SK-N-DZ (cell line): ENCODE measurements at regions not wholly inside any gene's neighbourhood (a gene's known extent, or its start where the extent isn't known, plus 50 kb on each side); places are given as distances from the start of the nearest gene placed in this dataset.
A peak's percentile ranks its signal among the peaks of the same experiment; 100 is the strongest.
"Not testable (repeated sequence)": the region's sequence is repeated elsewhere in the genome, so short reads cannot be mapped to it uniquely, and the experiment has no call there.

ENCODE experiments used
- DNase-seq: peaks from one replicate; pipeline ENCODE4 v3.0.0-alpha.2; 2015; ENCODE audit warnings: low spot score

DNA sequence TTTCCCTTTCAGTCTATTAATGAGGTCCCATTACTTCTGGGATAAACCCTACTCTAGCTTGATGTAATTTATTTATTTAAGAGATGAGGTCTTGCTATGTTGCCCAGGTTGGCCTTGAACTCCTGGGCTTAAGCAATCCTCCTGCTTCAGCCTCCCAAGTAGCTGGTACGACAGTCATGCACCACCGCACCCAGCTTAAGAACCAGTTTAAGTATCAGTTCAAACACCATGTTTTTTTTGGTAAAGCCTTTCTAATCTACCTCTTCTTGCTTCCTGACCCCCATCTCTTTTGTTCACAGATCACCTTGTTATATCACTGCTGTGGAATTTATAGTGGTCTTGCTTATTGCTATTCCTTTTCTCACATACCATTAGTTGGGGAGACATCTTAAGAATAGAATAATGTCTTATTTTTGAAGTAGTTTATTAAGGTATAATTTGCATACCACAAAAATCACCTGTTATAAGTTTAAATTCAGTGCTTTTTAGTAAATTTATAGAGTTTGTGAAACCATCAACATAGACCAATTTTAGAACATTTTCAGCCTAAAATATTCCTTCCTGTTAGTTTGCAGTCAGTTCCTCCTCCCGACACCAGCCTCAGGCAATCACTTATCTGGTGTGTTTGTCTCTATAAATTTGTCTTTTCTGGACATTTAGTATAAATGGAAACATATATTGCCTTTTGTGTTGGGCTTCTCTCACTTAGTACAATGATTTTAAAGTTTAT, 257.9 kb downstream of the PDCD6IP start:
- DNase-seq, result no peak

- no peak for DNase-seq
Observed at GRCh38 chr3:34056951-34057390, 258.5 kb downstream of the PDCD6IP start.

- DNase-seq, result not testable (repeated sequence)
Observed at GRCh38 chr3:34060995-34061394, 262.6 kb downstream of the PDCD6IP start.

GRCh38 chr3:34065901-34066300, 267.5 kb downstream of the PDCD6IP start:
- DNase-seq, result no peak

- DNase-seq, result no peak
Observed at GRCh38 chr3:34066328-34066727, 267.9 kb downstream of the PDCD6IP start.

- no peak for DNase-seq
Observed at GRCh38 chr3:34066999-34067398, 268.6 kb downstream of the PDCD6IP start.

DNA sequence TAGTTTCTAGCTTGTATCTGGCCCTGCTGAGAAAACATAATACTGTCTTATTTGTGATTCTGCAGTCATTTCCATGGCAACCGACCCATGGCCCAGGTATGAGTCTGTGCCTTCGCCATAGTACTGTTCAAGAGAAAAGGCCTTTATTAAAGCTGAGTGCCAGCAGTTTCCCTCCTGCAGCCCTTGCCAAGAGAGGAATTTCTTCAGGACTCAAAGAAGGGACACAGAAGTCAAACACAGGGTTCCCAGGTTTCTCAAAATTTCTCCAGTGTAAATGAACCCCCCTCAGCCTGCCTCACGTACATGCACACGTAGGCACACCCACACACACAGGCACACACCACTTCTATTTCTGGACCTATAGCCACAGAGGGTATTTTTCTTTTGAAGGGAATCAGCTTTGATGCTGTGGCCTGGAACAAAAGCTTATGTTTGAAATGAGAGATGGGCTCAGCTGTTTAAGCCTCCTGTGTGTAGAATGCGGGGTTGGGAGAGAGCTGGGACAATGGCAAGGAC, 269.2 kb downstream of the PDCD6IP start:
- no peak for DNase-seq

GRCh38 chr3:34068505-34068904, 270.1 kb downstream of the PDCD6IP start:
- no peak for DNase-seq

DNA sequence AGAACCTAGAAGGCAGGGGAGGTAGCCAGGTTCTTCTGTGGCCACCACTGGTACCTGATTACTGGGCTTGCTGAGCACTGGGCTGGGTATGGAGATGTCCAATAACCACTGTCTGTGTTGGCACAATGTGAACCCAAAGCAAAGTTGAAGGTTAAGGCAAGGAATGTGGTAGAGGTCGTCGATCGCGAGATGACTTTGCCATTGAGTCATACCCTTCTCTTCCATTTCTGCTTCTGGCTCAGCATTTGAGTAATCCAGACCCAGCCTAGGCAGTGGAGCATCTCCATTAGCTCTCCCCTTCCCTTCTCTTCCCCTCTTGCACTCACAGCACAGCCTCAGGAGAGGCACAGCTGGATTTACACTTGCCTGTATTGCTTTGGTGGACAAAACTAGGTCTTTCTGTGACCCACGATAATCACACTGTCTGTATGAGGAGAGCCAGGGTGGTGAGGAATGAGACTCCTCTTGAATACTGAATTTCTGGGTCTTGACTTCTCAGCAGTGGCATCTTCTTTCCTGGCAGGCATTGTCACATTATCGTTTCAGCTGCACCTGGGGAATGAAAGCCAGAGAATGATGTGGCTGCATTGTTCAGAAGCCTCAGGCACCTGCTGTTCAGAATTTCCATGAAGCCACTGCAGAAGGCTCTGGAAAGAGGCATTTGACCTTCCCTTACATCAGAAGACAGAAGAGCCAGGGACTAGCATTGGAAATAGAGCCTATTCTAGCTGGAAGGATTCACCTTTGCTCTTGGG, 272.6 kb downstream of the PDCD6IP start:
- DNase-seq, result no peak

DNA sequence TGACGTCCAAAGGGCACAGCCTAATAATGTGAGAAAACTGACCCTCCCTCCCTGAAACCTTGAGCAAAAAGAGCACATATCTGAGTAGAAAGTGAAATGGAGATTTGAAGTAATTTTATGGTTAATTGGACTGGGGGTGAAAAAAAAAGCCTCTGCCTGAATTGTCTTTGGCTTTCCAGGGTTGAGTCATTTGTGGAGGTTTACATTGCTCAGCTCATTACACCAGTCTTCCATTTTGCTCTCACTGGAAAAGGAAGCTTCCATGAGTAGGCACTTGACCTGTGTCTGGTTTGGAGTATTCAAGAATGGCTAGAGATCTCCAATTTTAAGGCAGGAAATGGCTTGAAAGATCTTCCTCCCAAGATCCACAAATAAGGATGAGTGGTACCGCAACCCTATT, 273.9 kb downstream of the PDCD6IP start:
- no peak for DNase-seq

- no peak for DNase-seq
Observed at GRCh38 chr3:34073111-34073510, 274.7 kb downstream of the PDCD6IP start.

GRCh38 chr3:34073961-34074360, 275.5 kb downstream of the PDCD6IP start:
- DNase-seq, result no peak

DNA sequence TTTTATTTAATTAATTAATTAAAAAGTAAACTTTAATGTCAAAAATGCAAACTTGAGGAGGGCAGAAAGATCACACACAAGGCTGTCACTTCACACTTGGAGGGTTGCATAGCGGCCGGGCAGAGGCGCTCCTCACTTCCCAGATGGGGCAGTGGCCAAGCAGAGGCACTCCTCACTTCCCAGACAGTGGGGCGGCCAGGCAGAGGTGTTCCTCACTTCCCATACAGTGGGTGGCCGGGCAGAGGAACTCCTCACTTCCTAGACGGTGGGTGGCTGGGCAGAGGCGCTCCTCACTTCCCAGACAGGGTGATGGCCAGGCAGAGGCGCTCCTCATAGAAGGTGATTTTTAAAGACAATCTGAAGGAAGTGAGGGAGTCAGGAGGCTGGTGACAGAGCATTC, 277.5 kb downstream of the PDCD6IP start:
- no peak for DNase-seq

DNA sequence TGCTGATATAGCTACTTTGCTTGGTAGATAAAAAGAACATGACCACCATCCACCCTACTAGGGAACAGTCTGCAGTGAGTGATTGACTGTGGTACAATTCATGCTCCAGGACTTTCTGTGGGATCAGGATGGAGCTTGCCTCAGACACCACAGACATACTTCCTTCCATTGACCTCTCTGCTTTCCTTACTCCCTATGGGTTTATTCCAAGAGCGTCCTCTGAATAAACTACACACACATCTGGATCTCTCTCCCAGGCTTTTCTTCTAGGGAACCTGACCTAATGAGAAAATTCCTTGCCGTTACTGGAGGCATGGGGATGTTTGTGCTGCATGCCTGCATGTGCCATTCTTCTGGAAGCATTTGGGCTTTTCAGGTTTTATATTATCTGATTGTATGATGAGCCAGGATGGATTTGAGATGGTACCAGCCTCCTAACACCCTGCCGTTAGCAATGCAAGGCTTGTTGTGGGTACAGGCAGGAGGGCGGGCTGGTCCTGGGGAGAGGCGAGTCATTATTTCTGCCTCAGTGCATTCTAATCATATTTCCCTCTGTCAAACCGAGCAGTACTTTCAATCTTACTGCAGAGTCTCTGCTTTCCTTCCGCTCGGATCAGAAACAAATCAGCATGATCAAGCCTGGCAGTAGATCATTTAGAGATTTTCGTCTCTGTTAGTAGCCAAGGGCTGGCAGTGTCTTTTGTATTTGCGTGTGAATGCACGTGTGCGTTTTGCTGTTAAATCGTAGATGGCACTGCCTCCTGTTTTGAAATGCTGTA, 279.2 kb downstream of the PDCD6IP start:
- DNase-seq, result peak; percentile 41

GRCh38 chr3:34078418-34078817, 280.0 kb downstream of the PDCD6IP start:
- DNase-seq, result no peak

GRCh38 chr3:34079849-34080248, 281.4 kb downstream of the PDCD6IP start:
- not testable (repeated sequence) for DNase-seq

DNA sequence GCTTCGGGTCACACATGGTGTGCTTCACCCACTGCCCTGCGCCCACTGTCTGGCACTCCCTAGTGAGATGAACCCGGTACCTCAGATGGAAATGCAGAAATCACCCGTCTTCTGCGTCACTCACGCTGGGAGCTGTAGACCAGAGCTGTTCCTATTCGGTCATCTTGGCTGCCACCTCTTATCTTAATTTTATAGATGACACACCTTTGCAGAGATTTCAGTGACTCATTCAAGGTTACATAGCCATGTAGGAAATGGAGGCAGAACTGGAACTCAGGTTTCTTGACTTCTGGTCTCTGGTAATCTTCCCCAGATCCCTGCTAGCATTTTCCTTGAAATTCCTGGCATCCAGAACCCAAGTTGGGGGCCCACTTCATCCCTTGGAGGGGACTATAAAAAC, 291.9 kb downstream of the PDCD6IP start:
- DNase-seq, result not testable (repeated sequence)

GRCh38 chr3:34090876-34091275, 292.4 kb downstream of the PDCD6IP start:
- DNase-seq, result no peak

GRCh38 chr3:34094280-34094679, 295.9 kb downstream of the PDCD6IP start:
- DNase-seq, result not testable (repeated sequence)

GRCh38 chr3:34102288-34102687, 303.9 kb downstream of the PDCD6IP start:
- DNase-seq, result no peak

- DNase-seq, result no peak
Observed at GRCh38 chr3:34106379-34106778, 307.9 kb downstream of the PDCD6IP start.

GRCh38 chr3:34106879-34107278, 308.4 kb downstream of the PDCD6IP start:
- no peak for DNase-seq
